22Rv1 (cell line): ENCODE measurements at regions not wholly inside any gene's neighbourhood (a gene's known extent, or its start where the extent isn't known, plus 50 kb on each side); places are given as distances from the start of the nearest gene placed in this dataset.

Source experiments
- ZFX ChIP-seq: fragments of 450-650 bp; IDR thresholded peaks from 2 replicates; pipeline ENCODE4 v1.6.1; 2017; ENCODE audit warnings: antibody characterized with exemption, borderline replicate concordance
- TF ChIP-seq, protein P1 (sequence below): fragments of 450-650 bp; IDR thresholded peaks from 2 replicates; pipeline ENCODE4 v1.5.1; 2017; ENCODE audit warnings: mild to moderate bottlenecking

DNA sequence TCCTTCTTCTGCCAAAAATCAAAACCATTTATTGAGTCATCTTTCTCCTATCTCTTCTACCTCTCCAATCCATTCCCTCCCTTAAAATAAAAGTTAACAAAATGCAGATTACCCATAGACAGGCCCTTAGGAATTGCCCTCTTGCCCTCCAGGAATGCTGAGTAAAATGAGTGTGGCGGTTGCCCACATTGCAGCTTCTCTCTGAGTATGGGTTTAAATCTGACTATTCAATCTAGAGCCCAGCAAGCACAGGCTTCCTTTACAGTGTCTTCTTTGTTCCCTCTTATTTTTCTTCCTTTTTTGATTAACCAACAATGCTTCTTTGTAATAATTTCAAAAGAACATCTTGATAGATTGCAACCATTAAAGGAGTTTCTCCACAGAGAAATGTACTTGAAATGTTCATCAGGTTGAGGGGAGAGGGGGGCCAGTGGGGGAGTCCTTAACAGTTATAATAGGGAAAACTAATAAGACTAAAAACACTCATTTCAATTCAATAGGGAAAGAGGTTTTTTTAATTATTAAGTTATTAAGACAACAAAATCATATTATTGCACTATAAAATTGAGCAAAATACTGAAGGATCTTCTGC, 135.3 kb upstream of the LMCD1 start:
- TF ChIP-seq, protein P1, sequence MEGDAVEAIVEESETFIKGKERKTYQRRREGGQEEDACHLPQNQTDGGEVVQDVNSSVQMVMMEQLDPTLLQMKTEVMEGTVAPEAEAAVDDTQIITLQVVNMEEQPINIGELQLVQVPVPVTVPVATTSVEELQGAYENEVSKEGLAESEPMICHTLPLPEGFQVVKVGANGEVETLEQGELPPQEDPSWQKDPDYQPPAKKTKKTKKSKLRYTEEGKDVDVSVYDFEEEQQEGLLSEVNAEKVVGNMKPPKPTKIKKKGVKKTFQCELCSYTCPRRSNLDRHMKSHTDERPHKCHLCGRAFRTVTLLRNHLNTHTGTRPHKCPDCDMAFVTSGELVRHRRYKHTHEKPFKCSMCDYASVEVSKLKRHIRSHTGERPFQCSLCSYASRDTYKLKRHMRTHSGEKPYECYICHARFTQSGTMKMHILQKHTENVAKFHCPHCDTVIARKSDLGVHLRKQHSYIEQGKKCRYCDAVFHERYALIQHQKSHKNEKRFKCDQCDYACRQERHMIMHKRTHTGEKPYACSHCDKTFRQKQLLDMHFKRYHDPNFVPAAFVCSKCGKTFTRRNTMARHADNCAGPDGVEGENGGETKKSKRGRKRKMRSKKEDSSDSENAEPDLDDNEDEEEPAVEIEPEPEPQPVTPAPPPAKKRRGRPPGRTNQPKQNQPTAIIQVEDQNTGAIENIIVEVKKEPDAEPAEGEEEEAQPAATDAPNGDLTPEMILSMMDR = no peak
- no peak for TF ChIP-seq ZFX
